ENCODE measurements at regions not wholly inside any gene's neighbourhood (a gene's known extent, or its start where the extent isn't known, plus 50 kb on each side); places are given as distances from the start of the nearest gene placed in this dataset.
"Not testable (repeated sequence)": the region's sequence is repeated elsewhere in the genome, so short reads cannot be mapped to it uniquely, and the experiment has no call there.

- H3K4me1 ChIP-seq (ENCODE audit: low read depth): no peaks in the 10 kb centered on the region
- TF ChIP-seq, protein P1, sequence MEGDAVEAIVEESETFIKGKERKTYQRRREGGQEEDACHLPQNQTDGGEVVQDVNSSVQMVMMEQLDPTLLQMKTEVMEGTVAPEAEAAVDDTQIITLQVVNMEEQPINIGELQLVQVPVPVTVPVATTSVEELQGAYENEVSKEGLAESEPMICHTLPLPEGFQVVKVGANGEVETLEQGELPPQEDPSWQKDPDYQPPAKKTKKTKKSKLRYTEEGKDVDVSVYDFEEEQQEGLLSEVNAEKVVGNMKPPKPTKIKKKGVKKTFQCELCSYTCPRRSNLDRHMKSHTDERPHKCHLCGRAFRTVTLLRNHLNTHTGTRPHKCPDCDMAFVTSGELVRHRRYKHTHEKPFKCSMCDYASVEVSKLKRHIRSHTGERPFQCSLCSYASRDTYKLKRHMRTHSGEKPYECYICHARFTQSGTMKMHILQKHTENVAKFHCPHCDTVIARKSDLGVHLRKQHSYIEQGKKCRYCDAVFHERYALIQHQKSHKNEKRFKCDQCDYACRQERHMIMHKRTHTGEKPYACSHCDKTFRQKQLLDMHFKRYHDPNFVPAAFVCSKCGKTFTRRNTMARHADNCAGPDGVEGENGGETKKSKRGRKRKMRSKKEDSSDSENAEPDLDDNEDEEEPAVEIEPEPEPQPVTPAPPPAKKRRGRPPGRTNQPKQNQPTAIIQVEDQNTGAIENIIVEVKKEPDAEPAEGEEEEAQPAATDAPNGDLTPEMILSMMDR (IDR thresholded peaks at IDR 0.05; ENCODE audit: low read depth, low read length): no peak
- H3K36me3 ChIP-seq: no peaks in the 10 kb centered on the region
- no peak overlapping the region for H3K4me3 ChIP-seq
- no peaks in the 10 kb centered on the region for H3K27me3 ChIP-seq
- DNase-seq (ENCODE audit: low read depth in 1 of 2, low spot score in 1 of 2): no peak
- no peaks in the 10 kb centered on the region for H3K9me3 ChIP-seq (ENCODE audit: low read depth)
- no peak overlapping the region for H3K27ac ChIP-seq
Observed at GRCh38 chr15:24146251-24146650, 459.1 kb upstream of the NDN start.

- Histone ChIP-seq H3K9me3 (ENCODE audit: low read depth) (no peaks in the 10 kb centered on the region), H3K36me3 (no peaks in the 10 kb centered on the region), H3K4me1 (ENCODE audit: low read depth) (no peaks in the 10 kb centered on the region), H3K27ac (no peak overlapping the region), H3K4me3 (no peak overlapping the region), H3K27me3 (no peaks in the 10 kb centered on the region)
- TF ChIP-seq, protein P1 (IDR thresholded peaks at IDR 0.05; ENCODE audit: low read depth, low read length): no peak
- no peak for DNase-seq (ENCODE audit: low read depth in 1 of 2, low spot score in 1 of 2)
Observed at GRCh38 chr15:24150542-24150941, 463.4 kb upstream of the NDN start.

GRCh38 chr15:24158306-24158705 lies 471.2 kb upstream of the NDN start:
- H3K9me3 ChIP-seq (ENCODE audit: low read depth); H3K4me1 ChIP-seq (ENCODE audit: low read depth); H3K27ac ChIP-seq; DNase-seq (ENCODE audit: low read depth in 1 of 2, low spot score in 1 of 2); H3K27me3 ChIP-seq; H3K36me3 ChIP-seq; H3K4me3 ChIP-seq: not testable (repeated sequence)

DNA sequence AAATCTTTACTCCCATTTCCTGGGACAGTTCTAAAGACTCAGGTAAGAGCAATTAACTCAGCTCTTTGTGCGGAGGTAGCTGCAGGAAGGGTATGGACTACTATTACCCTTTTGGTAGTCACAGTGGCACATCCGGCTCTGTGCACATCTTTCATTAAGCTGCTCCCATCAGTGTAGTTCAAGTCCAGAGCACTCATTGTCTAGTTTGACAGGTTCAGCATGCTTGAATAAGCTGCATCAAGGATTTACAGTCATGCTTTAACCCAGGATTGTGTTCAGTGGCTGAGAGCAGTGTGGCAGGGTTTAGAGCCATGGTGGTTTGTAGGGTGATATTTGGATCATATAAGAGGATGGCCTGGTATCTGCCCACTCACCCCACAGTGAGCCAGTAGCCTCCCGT lies 478.4 kb upstream of the NDN start:
- not testable (repeated sequence) for H3K4me3 ChIP-seq; H3K27ac ChIP-seq; DNase-seq (ENCODE audit: low read depth in 1 of 2, low spot score in 1 of 2); H3K36me3 ChIP-seq; H3K4me1 ChIP-seq (ENCODE audit: low read depth); H3K27me3 ChIP-seq; H3K9me3 ChIP-seq (ENCODE audit: low read depth)

- not testable (repeated sequence) for H3K27me3 ChIP-seq; H3K36me3 ChIP-seq; H3K9me3 ChIP-seq (ENCODE audit: low read depth); H3K4me1 ChIP-seq (ENCODE audit: low read depth); DNase-seq (ENCODE audit: low read depth in 1 of 2, low spot score in 1 of 2); H3K4me3 ChIP-seq; H3K27ac ChIP-seq
Observed at GRCh38 chr15:24202297-24202696, 473.3 kb upstream of the NPAP1 start.

GRCh38 chr15:24211742-24212476 lies 463.7 kb upstream of the NPAP1 start:
- H3K27ac ChIP-seq; H3K36me3 ChIP-seq; H3K27me3 ChIP-seq; H3K4me1 ChIP-seq (ENCODE audit: low read depth); DNase-seq (ENCODE audit: low read depth in 1 of 2, low spot score in 1 of 2); H3K9me3 ChIP-seq (ENCODE audit: low read depth); H3K4me3 ChIP-seq: not testable (repeated sequence)

- no peak for DNase-seq (ENCODE audit: low read depth in 1 of 2, low spot score in 1 of 2)
- no peaks in the 10 kb centered on the region for H3K4me1 ChIP-seq (ENCODE audit: low read depth)
- TF ChIP-seq, protein P1 (IDR thresholded peaks at IDR 0.05; ENCODE audit: low read depth, low read length): no peak
- no peak overlapping the region for H3K27ac ChIP-seq
- no peak overlapping the region for H3K4me3 ChIP-seq
- no peaks in the 10 kb centered on the region for H3K27me3 ChIP-seq
- no peaks in the 10 kb centered on the region for H3K9me3 ChIP-seq (ENCODE audit: low read depth)
- H3K36me3 ChIP-seq: no peaks in the 10 kb centered on the region
Observed at GRCh38 chr15:24223739-24224138, 451.8 kb upstream of the NPAP1 start.

GRCh38 chr15:24224161-24224560 lies 451.4 kb upstream of the NPAP1 start:
- TF ChIP-seq, protein P1 (IDR thresholded peaks at IDR 0.05; ENCODE audit: low read depth, low read length): no peak
- Histone ChIP-seq H3K9me3 (ENCODE audit: low read depth) (no peaks in the 10 kb centered on the region), H3K4me1 (ENCODE audit: low read depth) (no peaks in the 10 kb centered on the region), H3K4me3 (no peak overlapping the region), H3K27ac (no peak overlapping the region), H3K36me3 (no peaks in the 10 kb centered on the region), H3K27me3 (no peaks in the 10 kb centered on the region)
- no peak for DNase-seq (ENCODE audit: low read depth in 1 of 2, low spot score in 1 of 2)

GRCh38 chr15:24228922-24229321 lies 446.7 kb upstream of the NPAP1 start:
- H3K4me3 ChIP-seq; H3K27ac ChIP-seq; DNase-seq (ENCODE audit: low read depth in 1 of 2, low spot score in 1 of 2): not testable (repeated sequence)

GRCh38 chr15:24233134-24233533 lies 442.4 kb upstream of the NPAP1 start:
- not testable (repeated sequence) for DNase-seq (ENCODE audit: low read depth in 1 of 2, low spot score in 1 of 2); H3K9me3 ChIP-seq (ENCODE audit: low read depth); H3K4me1 ChIP-seq (ENCODE audit: low read depth); H3K27me3 ChIP-seq; H3K36me3 ChIP-seq; H3K4me3 ChIP-seq; H3K27ac ChIP-seq

More at GRCh38 chr15:24228922-24229321, 446.7 kb upstream of the NPAP1 start:
- not testable (repeated sequence) for H3K36me3 ChIP-seq; H3K27me3 ChIP-seq; H3K9me3 ChIP-seq (ENCODE audit: low read depth); H3K4me1 ChIP-seq (ENCODE audit: low read depth)
